Left colon (tissue), 2 donors: ENCODE measurements at regions not wholly inside any gene's neighbourhood (a gene's known extent, or its start where the extent isn't known, plus 50 kb on each side); places are given as distances from the start of the nearest gene placed in this dataset.

Source experiments
- ATAC-seq: fragments of 200-7000 bp; cut with Tn5 transposase; one replicate; pipeline ENCODE4 v1.9.1; 2020; ENCODE audit warnings: mild to moderate bottlenecking, moderate library complexity
- DNase-seq, 2 donors: peaks; one replicate each; pipeline ENCODE4 v3.0.0-alpha.2; 2020
- intact Hi-C, 2 donors: fragments of 100-400 bp; cut with DNase I in 1 of 2; cut with micrococcal nuclease in 1 of 2; formaldehyde crosslinking; loops; one replicate each; pipeline versions ENCODE4 v1.11.2 to v1.14.0; 2022; cut with DNase I, micrococcal nuclease
- donor health status: DM: no; HTN: no; CAD: no.
- donor health status: DM: yes; HTN: yes; CAD: no.

GRCh38 chr5:3654515-3654914 is 58.9 kb downstream of the IRX1 start:
- intact Hi-C loops, result no loop called here
- DNase-seq (no peak), ATAC-seq (no peak)

- intact Hi-C loops, result no loop called here
- ATAC-seq, result no peak
- no peak for DNase-seq
These were observed 61.2 kb downstream of the IRX1 start for GRCh38 chr5:3656803-3657202.

GRCh38 chr5:3657364-3658022 is 61.9 kb downstream of the IRX1 start:
- intact Hi-C loops, result no loop called here
- DNase-seq (no peak), ATAC-seq (no peak)

GRCh38 chr5:3658929-3659328 is 63.3 kb downstream of the IRX1 start:
- ATAC-seq, result no peak
- intact Hi-C loops, result no loop called here
- DNase-seq, result no peak

GRCh38 chr5:3659907-3660306 is 64.3 kb downstream of the IRX1 start:
- DNase-seq (no peak), ATAC-seq (no peak)
- intact Hi-C loops, result no loop called here

- no peak for DNase-seq
These were observed 65.0 kb downstream of the IRX1 start for GRCh38 chr5:3660630-3661029.

GRCh38 chr5:3661755-3662296 is 66.2 kb downstream of the IRX1 start:
- intact Hi-C loops, result no loop called here
- DNase-seq, result no peak
- no peak for ATAC-seq

More at GRCh38 chr5:3660630-3661029, 65.0 kb downstream of the IRX1 start:
- no peak for ATAC-seq
- intact Hi-C loops, result no loop called here

- ATAC-seq (no peak), DNase-seq (no peak)
- intact Hi-C loops, result no loop called here
These were observed 66.7 kb downstream of the IRX1 start for GRCh38 chr5:3662344-3662743.

GRCh38 chr5:3671337-3671736 is 75.7 kb downstream of the IRX1 start:
- DNase-seq (no peak), ATAC-seq (no peak)
- intact Hi-C loops, result no loop called here

- DNase-seq, result no peak
- intact Hi-C loops, result no loop called here
- no peak for ATAC-seq
These were observed 83.2 kb downstream of the IRX1 start for GRCh38 chr5:3678801-3679200.

GRCh38 chr5:3680821-3681220 is 85.2 kb downstream of the IRX1 start:
- DNase-seq, result no peak
- ATAC-seq, result no peak
- intact Hi-C loops, result no loop called here

- ATAC-seq (no peak), DNase-seq (no peak)
- intact Hi-C loops, result no loop called here
These were observed 88.5 kb downstream of the IRX1 start for GRCh38 chr5:3684118-3684517.

GRCh38 chr5:3684771-3685354 is 89.2 kb downstream of the IRX1 start:
- intact Hi-C loops, result no loop called here
- ATAC-seq (no peak), DNase-seq (no peak)

- intact Hi-C loops, result no loop called here
- no peak for ATAC-seq
These were observed 99.2 kb downstream of the IRX1 start for GRCh38 chr5:3694819-3695218.

GRCh38 chr5:3695818-3696217 is 100.2 kb downstream of the IRX1 start:
- intact Hi-C loops, result no loop called here
- ATAC-seq, result no peak
- DNase-seq, result no peak

More at GRCh38 chr5:3694819-3695218, 99.2 kb downstream of the IRX1 start:
- no peak for DNase-seq

GRCh38 chr5:3698412-3698811 is 102.8 kb downstream of the IRX1 start:
- no peak for ATAC-seq
- DNase-seq, result no peak
- intact Hi-C loops, result no loop called here

- DNase-seq (no peak), ATAC-seq (no peak)
- intact Hi-C loops, result no loop called here
These were observed 106.1 kb downstream of the IRX1 start for GRCh38 chr5:3701694-3702093.

GRCh38 chr5:3704661-3705060 is 109.0 kb downstream of the IRX1 start:
- ATAC-seq (no peak), DNase-seq (no peak)
- intact Hi-C loops, result no loop called here

- no peak for ATAC-seq
These were observed 113.6 kb downstream of the IRX1 start for GRCh38 chr5:3709068-3709716.

GRCh38 chr5:3709717-3710348 is 114.2 kb downstream of the IRX1 start:
- ATAC-seq (no peak), DNase-seq (no peak)
- intact Hi-C loops, result no loop called here

More at GRCh38 chr5:3709068-3709716, 113.6 kb downstream of the IRX1 start:
- intact Hi-C loops, result no loop called here
- no peak for DNase-seq
